Neural cell (in vitro differentiated cells): ENCODE measurements at regions not wholly inside any gene's neighbourhood (a gene's known extent, or its start where the extent isn't known, plus 50 kb on each side); places are given as distances from the start of the nearest gene placed in this dataset.
"Not testable (repeated sequence)": the region's sequence is repeated elsewhere in the genome, so short reads cannot be mapped to it uniquely, and the experiment has no call there.

Experiments used
- H2AFZ ChIP-seq: fragments of 200-600, 300-800 bp; sonication (generic), shearing (Covaris generic); 2 replicates; pipeline ENCODE4 v1.6.0; 2014; ENCODE audit warnings: low read depth, mild to moderate bottlenecking, antibody characterized with exemption, low read length, moderate library complexity
- H3F3A ChIP-seq: fragments of 200-600 bp; shearing (Covaris generic); 2 replicates; pipeline ENCODE4 v1.6.1; 2016; ENCODE audit warnings: mild to moderate bottlenecking, moderate library complexity, mixed read lengths, antibody characterized with exemption, low read length; ENCODE audit not compliant: insufficient read depth, poor library complexity, severe bottlenecking
- H3K27ac ChIP-seq: fragments of 200-600, 300-800 bp; sonication (generic), shearing (Covaris generic); 2 replicates; pipeline ENCODE4 v1.5.1; 2014; ENCODE audit warnings: mild to moderate bottlenecking, low read length, moderate library complexity
- H3K27me3 ChIP-seq: fragments of 300-800, 200-600 bp; sonication (generic), shearing (Covaris generic); 2 replicates; pipeline ENCODE4 v1.6.0; 2014; ENCODE audit warnings: mild to moderate bottlenecking, low read depth, low read length, moderate library complexity; ENCODE audit not compliant: insufficient read depth
- H3K36me3 ChIP-seq: fragments of 300-800, 200-600 bp; sonication (generic), shearing (Covaris generic); 2 replicates; pipeline ENCODE4 v1.5.1; 2014; ENCODE audit warnings: mild to moderate bottlenecking, antibody characterized with exemption, low read length, moderate library complexity; ENCODE audit not compliant: insufficient read depth
- H3K4me2 ChIP-seq: fragments of 300-800, 200-600 bp; sonication (generic), shearing (Covaris generic); 2 replicates; pipeline ENCODE4 v1.6.0; 2014; ENCODE audit warnings: mild to moderate bottlenecking, low read length
- H3K4me3 ChIP-seq: fragments of 300-800, 200-600 bp; sonication (generic), shearing (Covaris generic); 2 replicates; pipeline ENCODE4 v1.5.1; 2014; ENCODE audit warnings: mild to moderate bottlenecking, low read length, moderate library complexity
- H3K79me2 ChIP-seq: fragments of 200-600 bp; shearing (Covaris generic); replicated peaks from 2 replicates; pipeline ENCODE4 v1.6.0; 2014; ENCODE audit warnings: mild to moderate bottlenecking, low read length, moderate library complexity; ENCODE audit not compliant: insufficient read depth
- H3K9ac ChIP-seq: fragments of 300-800, 200-600 bp; sonication (generic), shearing (Covaris generic); 2 replicates; pipeline ENCODE4 v1.6.1; 2016; ENCODE audit warnings: mild to moderate bottlenecking, low read length, mixed read lengths
- H3K9me2 ChIP-seq: fragments of 200-600 bp; shearing (Covaris generic); 2 replicates; pipeline ENCODE4 v1.6.1; 2016; ENCODE audit warnings: mild to moderate bottlenecking, low read length, mixed read lengths; ENCODE audit not compliant: insufficient read depth
- H3K9me3 ChIP-seq: fragments of 200-600, 300-800 bp; sonication (generic), shearing (Covaris generic); 2 replicates; pipeline ENCODE4 v1.6.1; 2016; ENCODE audit warnings: mild to moderate bottlenecking, mixed run types, low read length, moderate library complexity, mixed read lengths
- H4K20me1 ChIP-seq: fragments of 200-600 bp; shearing (Covaris generic); 2 replicates; pipeline ENCODE4 v1.6.1; 2016; ENCODE audit warnings: mild to moderate bottlenecking, mixed run types; ENCODE audit not compliant: insufficient read depth
- CTCF ChIP-seq: fragments of 450-650 bp; IDR thresholded peaks from 2 replicates; pipeline ENCODE4 v1.5.1; 2014; ENCODE audit warnings: antibody characterized with exemption, mild to moderate bottlenecking, moderate library complexity; ENCODE audit not compliant: poor library complexity, severe bottlenecking
- EP300 ChIP-seq: fragments of 450-650 bp; conservative IDR thresholded peaks from 2 replicates; pipeline ENCODE4 v1.6.1; 2014; ENCODE audit warnings: antibody characterized with exemption, mild to moderate bottlenecking, moderate library complexity; ENCODE audit not compliant: poor library complexity, severe bottlenecking
- EZH2 ChIP-seq: fragments of 200-600, 300-800 bp; shearing (Covaris generic), sonication (generic); IDR thresholded peaks from 2 replicates; pipeline ENCODE4 v1.6.1; 2014; ENCODE audit warnings: antibody characterized with exemption, low read length, borderline replicate concordance, mild to moderate bottlenecking; ENCODE audit not compliant: insufficient read depth, poor library complexity, severe bottlenecking
- MXI1 ChIP-seq: fragments of 450-650 bp; conservative IDR thresholded peaks from 2 replicates; pipeline ENCODE4 v1.6.1; 2014; ENCODE audit warnings: antibody characterized with exemption, mild to moderate bottlenecking; ENCODE audit not compliant: poor library complexity, severe bottlenecking
- POLR2AphosphoS5 ChIP-seq: IDR thresholded peaks from 2 replicates; pipeline ENCODE4 v1.6.1; 2012
- RAD21 ChIP-seq: fragments of 450-650 bp; conservative IDR thresholded peaks from 2 replicates; pipeline ENCODE4 v1.6.1; 2014; ENCODE audit warnings: antibody characterized with exemption, mild to moderate bottlenecking, moderate library complexity
- SMC3 ChIP-seq: fragments of 450-650 bp; conservative IDR thresholded peaks from 2 replicates; pipeline ENCODE4 v1.6.1; 2014; ENCODE audit warnings: antibody characterized with exemption, mild to moderate bottlenecking, moderate library complexity; ENCODE audit not compliant: poor library complexity
- TAF1 ChIP-seq: IDR thresholded peaks from 2 replicates; pipeline ENCODE4 v1.6.1; 2012; ENCODE audit warnings: low read depth
- TF ChIP-seq, protein P1 (sequence below): IDR thresholded peaks from 2 replicates; pipeline ENCODE4 v1.6.1; 2012; ENCODE audit warnings: borderline replicate concordance

- TF ChIP-seq CTCF (no peak), SMC3 (no peak), EZH2 (no peak), EP300 (no peak), POLR2AphosphoS5 (no peak), RAD21 (no peak), MXI1 (no peak), TAF1 (no peak)
- TF ChIP-seq, protein P1, sequence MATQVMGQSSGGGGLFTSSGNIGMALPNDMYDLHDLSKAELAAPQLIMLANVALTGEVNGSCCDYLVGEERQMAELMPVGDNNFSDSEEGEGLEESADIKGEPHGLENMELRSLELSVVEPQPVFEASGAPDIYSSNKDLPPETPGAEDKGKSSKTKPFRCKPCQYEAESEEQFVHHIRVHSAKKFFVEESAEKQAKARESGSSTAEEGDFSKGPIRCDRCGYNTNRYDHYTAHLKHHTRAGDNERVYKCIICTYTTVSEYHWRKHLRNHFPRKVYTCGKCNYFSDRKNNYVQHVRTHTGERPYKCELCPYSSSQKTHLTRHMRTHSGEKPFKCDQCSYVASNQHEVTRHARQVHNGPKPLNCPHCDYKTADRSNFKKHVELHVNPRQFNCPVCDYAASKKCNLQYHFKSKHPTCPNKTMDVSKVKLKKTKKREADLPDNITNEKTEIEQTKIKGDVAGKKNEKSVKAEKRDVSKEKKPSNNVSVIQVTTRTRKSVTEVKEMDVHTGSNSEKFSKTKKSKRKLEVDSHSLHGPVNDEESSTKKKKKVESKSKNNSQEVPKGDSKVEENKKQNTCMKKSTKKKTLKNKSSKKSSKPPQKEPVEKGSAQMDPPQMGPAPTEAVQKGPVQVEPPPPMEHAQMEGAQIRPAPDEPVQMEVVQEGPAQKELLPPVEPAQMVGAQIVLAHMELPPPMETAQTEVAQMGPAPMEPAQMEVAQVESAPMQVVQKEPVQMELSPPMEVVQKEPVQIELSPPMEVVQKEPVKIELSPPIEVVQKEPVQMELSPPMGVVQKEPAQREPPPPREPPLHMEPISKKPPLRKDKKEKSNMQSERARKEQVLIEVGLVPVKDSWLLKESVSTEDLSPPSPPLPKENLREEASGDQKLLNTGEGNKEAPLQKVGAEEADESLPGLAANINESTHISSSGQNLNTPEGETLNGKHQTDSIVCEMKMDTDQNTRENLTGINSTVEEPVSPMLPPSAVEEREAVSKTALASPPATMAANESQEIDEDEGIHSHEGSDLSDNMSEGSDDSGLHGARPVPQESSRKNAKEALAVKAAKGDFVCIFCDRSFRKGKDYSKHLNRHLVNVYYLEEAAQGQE: no peak
- Histone ChIP-seq H3K4me2 (no peak overlapping the region), H3F3A (no peaks in the 10 kb centered on the region), H3K9me2 (no peaks in the 10 kb centered on the region), H3K27me3 (no peaks in the 10 kb centered on the region), H3K9me3 (no peaks in the 10 kb centered on the region), H3K27ac (no peak overlapping the region), H4K20me1 (no peaks in the 10 kb centered on the region), H3K36me3 (no peaks in the 10 kb centered on the region), H2AFZ (no peak overlapping the region), H3K4me3 (no peak overlapping the region), H3K79me2 (no peaks in the 10 kb centered on the region), H3K9ac (no peak overlapping the region)
Measured at GRCh38 chr19:20287070-20287469, 120.1 kb downstream of the ZNF486 start.

DNA sequence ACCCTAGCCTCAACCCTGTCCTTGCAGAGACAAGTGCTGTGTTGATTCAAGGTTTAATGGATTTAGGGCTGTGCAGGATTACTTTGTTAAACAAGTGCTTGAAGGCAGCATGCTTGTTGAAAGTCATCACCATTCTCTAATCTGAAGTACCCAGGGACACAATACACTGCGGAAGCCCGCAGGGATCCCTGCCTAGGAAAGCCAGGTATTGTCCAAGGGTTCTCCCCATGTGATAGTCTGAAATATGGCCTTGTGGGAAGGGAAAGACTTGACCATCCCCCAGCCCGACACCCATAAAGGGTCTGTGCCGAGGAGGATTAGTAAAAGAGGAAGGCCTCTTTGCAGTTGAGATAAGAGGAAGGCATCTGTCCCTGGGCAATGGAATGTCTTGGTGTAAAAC lies 118.9 kb downstream of the ZNF486 start:
- H3K9ac ChIP-seq, H3K27ac ChIP-seq, H3K79me2 ChIP-seq, H2AFZ ChIP-seq, H3K4me3 ChIP-seq, H3K9me2 ChIP-seq, H3K4me2 ChIP-seq, H3F3A ChIP-seq, H3K36me3 ChIP-seq, H4K20me1 ChIP-seq, H3K9me3 ChIP-seq, H3K27me3 ChIP-seq: not testable (repeated sequence)

DNA sequence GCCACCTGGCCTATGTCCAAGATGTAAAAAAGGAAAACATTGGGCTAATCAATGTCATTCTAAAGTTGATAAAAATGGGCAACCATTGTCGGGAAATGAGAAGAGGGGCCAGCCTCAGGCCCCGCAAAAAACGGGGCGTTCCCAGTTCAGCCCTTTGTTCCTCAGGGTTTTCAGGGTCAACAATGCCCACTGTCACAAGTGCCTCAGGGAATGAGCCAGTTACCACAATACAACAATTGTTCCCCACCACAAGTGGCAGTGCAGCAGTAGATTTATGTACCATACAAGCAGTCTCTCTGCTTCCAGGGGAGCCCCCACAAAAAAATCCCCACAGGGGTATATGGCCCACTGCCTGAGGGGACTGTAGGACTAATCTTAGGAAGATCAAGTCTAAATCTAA lies 112.5 kb downstream of the ZNF486 start:
- Histone ChIP-seq H3K27me3 (no peaks in the 10 kb centered on the region), H2AFZ (no peak overlapping the region), H3K36me3 (no peaks in the 10 kb centered on the region), H3K9me3 (no peaks in the 10 kb centered on the region), H3K9ac (no peak overlapping the region), H3K4me3 (no peak overlapping the region), H3F3A (no peaks in the 10 kb centered on the region), H3K79me2 (no peaks in the 10 kb centered on the region), H4K20me1 (no peaks in the 10 kb centered on the region), H3K4me2 (no peak overlapping the region), H3K27ac (no peak overlapping the region), H3K9me2 (no peaks in the 10 kb centered on the region)
- TF ChIP-seq MXI1: no peak
- TF ChIP-seq, protein P1: no peak
